ENCODE measurements at regions not wholly inside any gene's neighbourhood (a gene's known extent, or its start where the extent isn't known, plus 50 kb on each side); places are given as distances from the start of the nearest gene placed in this dataset.
"Not testable (repeated sequence)": the region's sequence is repeated elsewhere in the genome, so short reads cannot be mapped to it uniquely, and the experiment has no call there.

GRCh38 chr15:26259581-26259980, 396.5 kb upstream of the ATP10A start:
- no peak for DNase-seq

DNA sequence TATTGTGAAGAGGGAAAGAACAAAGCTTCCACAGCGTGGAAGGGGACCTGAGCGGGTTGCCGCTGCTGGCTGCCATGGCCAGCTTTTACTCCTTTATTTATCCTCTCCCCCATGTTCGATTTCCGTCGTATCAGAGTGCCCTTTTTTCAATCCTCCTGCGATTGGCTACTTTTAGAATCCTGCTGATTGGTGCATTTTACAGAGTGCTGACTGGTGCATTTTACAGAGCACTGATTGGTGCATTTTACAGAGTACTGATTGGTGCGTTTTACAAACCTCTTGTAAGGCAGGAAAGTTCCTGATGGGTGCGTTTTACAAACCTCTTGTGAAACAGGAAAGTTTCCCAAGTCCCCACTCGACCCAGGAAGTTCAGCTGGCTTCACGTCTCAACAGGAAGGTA, 381.7 kb upstream of the ATP10A start:
- not testable (repeated sequence) for DNase-seq

DNA sequence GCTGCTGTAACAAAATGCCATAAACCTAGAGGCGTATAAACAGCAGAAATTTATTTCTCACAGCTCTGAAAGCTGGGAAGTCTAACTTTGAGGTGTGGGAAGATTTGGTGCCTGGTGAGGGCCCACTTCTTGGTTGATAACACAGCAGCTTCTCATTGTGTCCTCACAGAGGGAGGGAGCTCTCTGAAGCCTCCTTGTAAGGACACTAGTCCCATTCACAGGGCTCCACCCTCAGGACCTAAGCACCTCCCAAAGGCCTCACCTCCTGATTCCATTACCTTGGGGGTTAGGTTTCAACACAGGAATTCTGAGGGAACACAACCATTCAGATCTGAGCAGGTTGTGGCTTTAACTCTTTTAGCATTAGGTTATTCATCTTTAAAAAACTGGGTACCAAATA, 380.3 kb upstream of the ATP10A start:
- no peak for DNase-seq

- no peak for DNase-seq
Measured at GRCh38 chr15:26242565-26243071, 379.5 kb upstream of the ATP10A start.

DNA sequence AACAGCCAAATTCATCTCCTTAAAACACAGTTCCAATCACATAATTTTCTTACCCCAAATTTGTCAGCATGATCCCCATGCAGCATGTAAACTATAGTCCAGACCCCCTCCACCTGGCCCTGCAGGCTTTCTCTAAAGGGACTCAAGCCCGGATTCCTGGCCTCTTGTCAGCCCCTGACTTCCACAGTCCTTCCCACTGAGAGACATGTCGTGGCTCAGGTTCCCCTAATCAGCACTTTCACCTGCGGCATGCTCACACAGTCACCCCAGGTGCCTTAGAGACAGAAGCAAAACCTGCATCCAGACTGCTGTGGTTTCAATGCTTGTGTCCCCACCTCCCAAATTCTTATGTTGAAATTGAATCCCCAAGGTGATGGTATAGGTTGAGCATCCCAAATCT, 372.7 kb upstream of the ATP10A start:
- DNase-seq, result peak; percentile 27

GRCh38 chr15:26234976-26235767, 372.0 kb upstream of the ATP10A start:
- DNase-seq, result peak; percentile 70

DNA sequence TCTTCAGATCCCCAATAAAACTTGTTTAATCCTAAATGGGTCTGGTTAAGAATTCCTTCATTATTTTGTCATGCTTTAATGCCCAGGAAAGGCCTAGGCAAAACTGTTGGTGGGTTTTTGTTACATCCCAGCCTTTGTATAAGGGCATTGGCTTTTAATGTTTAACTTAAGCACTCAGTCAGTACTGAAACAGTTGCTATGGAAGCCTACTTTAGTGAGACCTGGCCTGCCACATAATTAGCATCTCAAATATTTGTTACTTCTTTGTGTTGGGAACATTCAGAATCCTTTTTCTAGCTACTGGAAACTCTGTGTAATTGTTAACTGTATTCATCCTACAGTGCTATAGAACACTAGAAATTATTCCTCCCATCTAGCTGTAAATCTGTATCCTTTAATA, 369.6 kb upstream of the ATP10A start:
- DNase-seq, result no peak

DNA sequence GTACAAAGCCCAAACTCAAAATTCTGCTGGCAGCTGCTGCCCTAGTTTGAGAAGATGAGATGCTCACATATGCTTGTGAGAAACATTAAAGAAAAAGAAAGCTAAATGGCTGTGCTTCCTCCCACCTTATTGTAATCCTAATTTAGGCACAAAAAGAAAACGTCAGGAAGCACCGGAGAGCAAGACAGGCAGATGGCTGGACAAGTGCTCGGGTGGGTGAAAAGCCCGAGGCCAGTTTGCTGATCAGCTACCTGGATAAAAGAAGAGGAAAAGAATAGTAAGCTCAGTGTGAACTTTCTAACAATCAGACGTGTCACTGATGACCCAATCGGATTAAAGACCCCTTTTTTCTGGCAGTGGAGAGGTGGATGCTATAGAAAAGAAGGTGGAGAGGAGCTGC, 368.0 kb upstream of the ATP10A start:
- DNase-seq, result no peak

DNA sequence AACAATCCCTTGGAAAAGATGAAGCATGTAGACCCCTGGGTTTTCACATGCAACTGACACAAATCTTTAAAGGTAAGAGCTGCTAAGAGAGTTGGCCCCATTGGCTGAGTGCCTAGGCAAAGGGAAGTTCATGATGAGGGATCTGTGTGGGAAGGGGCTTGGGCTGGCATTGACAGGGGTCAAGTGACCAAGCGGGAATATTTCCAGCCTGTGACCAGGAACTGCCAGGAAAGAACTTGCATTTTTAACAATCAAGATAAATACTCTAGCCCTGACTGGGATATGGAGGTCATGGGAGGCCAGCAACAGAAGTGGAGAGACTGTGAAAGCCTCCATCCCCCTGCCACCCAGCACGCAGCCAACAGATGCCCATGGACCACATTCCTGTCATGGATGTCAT, 361.1 kb upstream of the ATP10A start:
- DNase-seq, result no peak

- no peak for DNase-seq
Measured at GRCh38 chr15:26223720-26224119, 360.6 kb upstream of the ATP10A start.

- DNase-seq, result no peak
Measured at GRCh38 chr15:26222781-26223180, 359.7 kb upstream of the ATP10A start.

- not testable (repeated sequence) for DNase-seq
Measured at GRCh38 chr15:26217043-26217442, 353.9 kb upstream of the ATP10A start.

GRCh38 chr15:26214290-26214689, 351.2 kb upstream of the ATP10A start:
- DNase-seq, result no peak

DNA sequence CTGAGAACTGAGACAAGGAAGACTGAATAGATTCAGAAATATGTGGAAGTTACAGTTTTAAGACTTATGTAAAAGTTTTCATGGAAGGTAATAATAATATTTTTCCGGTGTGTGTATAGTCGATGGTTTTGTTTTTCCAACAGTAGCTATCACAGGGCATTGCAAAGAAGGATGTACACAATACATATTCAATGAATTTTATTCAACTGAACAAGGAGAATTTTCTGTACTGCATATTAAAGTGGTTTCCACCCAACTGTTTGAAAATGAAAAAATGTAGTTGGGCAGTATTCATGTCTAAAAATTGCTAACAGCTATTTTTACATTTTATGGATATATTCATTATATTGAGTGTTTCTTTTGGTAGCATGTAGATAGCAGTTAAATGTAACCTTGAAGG, 350.3 kb upstream of the ATP10A start:
- DNase-seq, result no peak

DNA sequence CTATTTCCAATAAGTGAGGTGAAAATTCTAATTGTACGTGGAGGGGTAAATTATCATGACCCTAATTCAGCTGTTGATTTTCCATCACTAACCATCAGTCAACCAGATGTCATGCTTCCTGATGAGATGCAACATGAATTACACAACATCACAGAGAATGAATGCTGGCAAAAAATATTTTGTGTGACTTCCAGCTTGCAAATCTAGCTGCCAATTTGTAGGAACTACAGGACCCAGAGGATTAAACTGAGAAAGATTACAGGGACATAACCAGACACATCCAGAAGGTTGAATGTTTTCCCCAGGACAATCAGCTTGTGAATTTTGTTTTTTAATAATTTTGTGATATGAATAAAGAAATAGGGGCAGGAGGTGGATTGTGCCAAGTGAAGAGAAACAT, 349.0 kb upstream of the ATP10A start:
- no peak for DNase-seq

DNA sequence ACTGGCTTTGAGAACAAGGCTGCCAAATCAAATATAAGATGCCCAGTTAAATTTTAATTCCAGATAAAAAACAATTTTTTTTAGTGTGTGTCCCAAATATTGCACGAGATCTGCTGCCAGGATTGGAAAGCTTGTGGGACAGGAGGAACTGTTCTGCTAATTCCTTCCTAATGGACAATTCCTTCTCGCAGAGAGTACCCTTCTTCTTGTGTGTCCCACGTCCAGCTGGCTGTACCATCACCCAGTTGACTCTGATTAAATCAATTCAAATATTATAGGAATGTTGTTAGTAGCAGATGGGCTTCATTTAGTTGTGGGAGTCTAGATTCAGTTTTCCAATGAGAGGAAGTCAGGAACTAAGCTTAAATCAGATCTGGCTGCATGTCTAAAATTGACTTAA, 347.9 kb upstream of the ATP10A start:
- DNase-seq, result no peak

DNA sequence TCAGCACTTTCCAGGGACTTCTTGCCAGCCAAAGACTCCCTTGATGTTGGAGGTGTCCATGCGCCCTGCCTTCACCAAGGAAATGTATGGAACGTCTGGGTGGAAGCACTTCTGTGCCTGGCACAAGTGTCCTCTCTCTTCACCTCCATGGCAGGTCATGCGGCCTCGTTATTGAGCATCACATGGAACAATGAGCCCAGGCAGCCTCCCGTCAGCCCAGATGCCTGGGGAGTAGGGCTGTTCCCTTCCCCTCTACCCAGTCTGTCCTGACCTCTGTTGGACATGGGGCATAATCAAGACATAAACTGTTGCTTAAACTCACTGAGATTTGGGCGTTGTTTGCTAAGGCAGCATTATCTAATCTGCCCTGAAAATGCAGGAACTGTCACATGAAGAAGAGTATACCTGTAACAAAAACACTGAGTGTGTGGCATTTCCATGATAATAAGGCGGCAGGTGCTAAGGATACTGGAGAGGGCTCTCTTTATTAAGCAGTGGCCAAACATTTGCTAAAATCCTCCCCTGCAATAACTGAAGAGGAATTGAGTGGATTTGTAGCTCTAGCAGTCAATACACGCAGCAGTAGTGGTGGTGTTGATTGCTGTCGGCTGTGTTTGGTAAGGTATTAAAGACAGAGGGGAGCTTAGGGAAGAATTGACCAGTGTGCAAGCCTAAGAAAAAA, 338.2 kb upstream of the ATP10A start:
- no peak for DNase-seq

GRCh38 chr15:26200427-26200826, 337.3 kb upstream of the ATP10A start:
- no peak for DNase-seq

GRCh38 chr15:26197719-26198118, 334.6 kb upstream of the ATP10A start:
- no peak for DNase-seq

GRCh38 chr15:26197060-26197459, 333.9 kb upstream of the ATP10A start:
- DNase-seq, result no peak

GRCh38 chr15:26191193-26191592, 328.1 kb upstream of the ATP10A start:
- DNase-seq, result no peak

GRCh38 chr15:26186138-26186537, 323.0 kb upstream of the ATP10A start:
- DNase-seq, result not testable (repeated sequence)

- DNase-seq, result no peak
Measured at GRCh38 chr15:26182441-26182840, 319.3 kb upstream of the ATP10A start.

DNA sequence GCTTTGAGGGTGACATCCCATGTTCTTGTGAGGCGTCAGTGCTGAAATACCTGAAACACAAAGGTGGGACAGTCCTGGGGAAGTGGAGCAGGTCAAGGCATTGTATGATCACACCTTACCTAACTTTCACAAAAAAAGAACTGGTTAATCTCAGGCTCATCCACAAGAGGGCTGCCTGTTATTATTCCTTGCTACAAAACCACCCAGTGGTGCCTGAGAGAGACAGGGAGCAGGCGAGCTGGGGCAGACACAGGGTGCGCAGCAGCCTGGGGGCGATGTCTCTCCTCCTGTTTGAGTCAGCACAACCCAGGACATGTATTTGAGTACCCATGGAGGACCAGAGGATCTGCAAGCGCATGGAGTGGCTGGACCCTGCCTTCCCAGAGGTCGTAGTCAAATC, 316.8 kb upstream of the ATP10A start:
- peak; percentile 62 for DNase-seq

Measured in NCI-H2171 treated with DMSO at 0.1 percent for 48 hours (cell line).